Activated CD4-positive, alpha-beta memory T cell treated with anti-CD3 and anti-CD28 coated beads for 36 hours (primary cell): ENCODE measurements at regions not wholly inside any gene's neighbourhood (a gene's known extent, or its start where the extent isn't known, plus 50 kb on each side); places are given as distances from the start of the nearest gene placed in this dataset.
"Not testable (repeated sequence)": the region's sequence is repeated elsewhere in the genome, so short reads cannot be mapped to it uniquely, and the experiment has no call there.

Experiments
- CTCF ChIA-PET: fragments of 350-600 bp; sonication (Branson Sonifier 250); formaldehyde crosslinking; loops from one replicate; lab custom pipeline; 2021; ENCODE audit warnings: antibody characterized with exemption, inconsistent platforms; lab: Charles Lee
- POLR2A ChIA-PET: fragments of 350-600 bp; sonication (Branson Sonifier 250); formaldehyde crosslinking; loops from one replicate; lab custom pipeline; 2021; ENCODE audit warnings: antibody characterized with exemption; lab: Charles Lee
- DNase-seq: peaks from one replicate; pipeline ENCODE4 v3.0.0-alpha.2; 2020
- H3K27ac Mint-ChIP-seq: one replicate; pipeline ENCODE4 v1.8.0; 2021; ENCODE audit warnings: mixed read lengths
- H3K27me3 Mint-ChIP-seq: one replicate; pipeline ENCODE4 v1.8.0; 2021; ENCODE audit warnings: mixed read lengths
- H3K36me3 Mint-ChIP-seq: one replicate; pipeline ENCODE4 v1.8.0; 2021; ENCODE audit warnings: mixed read lengths
- H3K4me1 Mint-ChIP-seq: one replicate; pipeline ENCODE4 v1.8.0; 2021; ENCODE audit warnings: low read depth, mixed read lengths
- H3K4me3 Mint-ChIP-seq: one replicate; pipeline ENCODE4 v1.8.0; 2021; ENCODE audit warnings: mild to moderate bottlenecking, mixed read lengths
- H3K9me3 Mint-ChIP-seq: one replicate; pipeline ENCODE4 v1.8.0; 2021; ENCODE audit warnings: mixed read lengths
- intact Hi-C: fragments of 100-400 bp; cut with micrococcal nuclease; formaldehyde crosslinking; loops from one replicate; pipeline ENCODE4 v1.15.1; 2023

- Mint-ChIP-seq H3K9me3 (peaks cover 9% of the 10 kb centered on the region), H3K4me1 (no peaks in the 10 kb centered on the region), H3K27me3 (no peaks in the 10 kb centered on the region), H3K4me3 (no peak overlapping the region), H3K36me3 (peaks cover under 1% of the 10 kb centered on the region), H3K27ac (no peak overlapping the region)
- intact Hi-C loops = no loop called here
- no peak for DNase-seq
- ChIA-PET CTCF (interaction anchor here (0.7 kb wide), 1 partner anchor 244 kb away, joined by 3 read pairs; no protein-coding TSS in a partner anchor), POLR2A (no interaction called here)
Observed at GRCh38 chr3:181932039-181932438, 220.3 kb downstream of the SOX2 start.

GRCh38 chr3:181933052-181933618, 221.4 kb downstream of the SOX2 start:
- DNase-seq = no peak
- no peak overlapping the region for H3K4me3 Mint-ChIP-seq
- no peak overlapping the region for H3K27ac Mint-ChIP-seq
- CTCF ChIA-PET = no interaction called here
- H3K27me3 Mint-ChIP-seq = no peaks in the 10 kb centered on the region
- H3K9me3 Mint-ChIP-seq = peaks cover 5% of the 10 kb centered on the region
- intact Hi-C loops = no loop called here
- H3K36me3 Mint-ChIP-seq = no peaks in the 10 kb centered on the region
- POLR2A ChIA-PET = no interaction called here
- H3K4me1 Mint-ChIP-seq = no peaks in the 10 kb centered on the region

- no peak for DNase-seq
- intact Hi-C loops = no loop called here
- POLR2A ChIA-PET = no interaction called here
- no peak overlapping the region for H3K4me3 Mint-ChIP-seq
- no peak overlapping the region for H3K27ac Mint-ChIP-seq
- no peaks in the 10 kb centered on the region for H3K27me3 Mint-ChIP-seq
- no peaks in the 10 kb centered on the region for H3K36me3 Mint-ChIP-seq
- CTCF ChIA-PET = no interaction called here
- H3K4me1 Mint-ChIP-seq = no peaks in the 10 kb centered on the region
- no peaks in the 10 kb centered on the region for H3K9me3 Mint-ChIP-seq
Observed at GRCh38 chr3:181935915-181936314, 224.2 kb downstream of the SOX2 start.

- intact Hi-C loops = no loop called here
- Mint-ChIP-seq H3K27ac (no peak overlapping the region), H3K27me3 (no peaks in the 10 kb centered on the region)
Observed at GRCh38 chr3:181936774-181937173, 225.0 kb downstream of the SOX2 start.

GRCh38 chr3:181938580-181938979, 226.9 kb downstream of the SOX2 start:
- H3K4me1 Mint-ChIP-seq, H3K9me3 Mint-ChIP-seq, DNase-seq, intact Hi-C loops, H3K36me3 Mint-ChIP-seq, H3K4me3 Mint-ChIP-seq, POLR2A ChIA-PET, H3K27ac Mint-ChIP-seq, H3K27me3 Mint-ChIP-seq, CTCF ChIA-PET: not testable (repeated sequence)

More at GRCh38 chr3:181936774-181937173, 225.0 kb downstream of the SOX2 start:
- Mint-ChIP-seq H3K9me3 (no peaks in the 10 kb centered on the region), H3K4me3 (no peak overlapping the region), H3K36me3 (no peaks in the 10 kb centered on the region), H3K4me1 (no peaks in the 10 kb centered on the region)
- POLR2A ChIA-PET = no interaction called here
- DNase-seq = no peak
- CTCF ChIA-PET = no interaction called here

- H3K27me3 Mint-ChIP-seq = no peaks in the 10 kb centered on the region
- ChIA-PET POLR2A (no interaction called here), CTCF (no interaction called here)
- DNase-seq = no peak
- H3K36me3 Mint-ChIP-seq = no peaks in the 10 kb centered on the region
- no peaks in the 10 kb centered on the region for H3K9me3 Mint-ChIP-seq
- H3K4me3 Mint-ChIP-seq = no peak overlapping the region
- no peaks in the 10 kb centered on the region for H3K4me1 Mint-ChIP-seq
- intact Hi-C loops = no loop called here
- H3K27ac Mint-ChIP-seq = no peak overlapping the region
Observed at GRCh38 chr3:181940703-181941102, 229.0 kb downstream of the SOX2 start.

- intact Hi-C loops = no loop called here
- H3K4me3 Mint-ChIP-seq = no peak overlapping the region
- no peaks in the 10 kb centered on the region for H3K9me3 Mint-ChIP-seq
- H3K4me1 Mint-ChIP-seq = no peaks in the 10 kb centered on the region
- no peaks in the 10 kb centered on the region for H3K27me3 Mint-ChIP-seq
- ChIA-PET CTCF (interaction anchor here (0.8 kb wide), 1 partner anchor 18 kb away, joined by 3 read pairs; no protein-coding TSS in a partner anchor), POLR2A (no interaction called here)
- no peaks in the 10 kb centered on the region for H3K36me3 Mint-ChIP-seq
- no peak overlapping the region for H3K27ac Mint-ChIP-seq
- no peak for DNase-seq
Observed at GRCh38 chr3:181941250-181941649, 229.5 kb downstream of the SOX2 start.

- Mint-ChIP-seq H3K27ac (no peak overlapping the region), H3K27me3 (no peaks in the 10 kb centered on the region), H3K4me1 (no peaks in the 10 kb centered on the region), H3K4me3 (no peak overlapping the region), H3K36me3 (no peaks in the 10 kb centered on the region), H3K9me3 (no peaks in the 10 kb centered on the region)
- ChIA-PET POLR2A (no interaction called here), CTCF (no interaction called here)
- intact Hi-C loops = no loop called here
- no peak for DNase-seq
Observed at GRCh38 chr3:181943285-181943684, 231.6 kb downstream of the SOX2 start.

GRCh38 chr3:181947606-181948005, 235.9 kb downstream of the SOX2 start:
- no peaks in the 10 kb centered on the region for H3K9me3 Mint-ChIP-seq
- DNase-seq = no peak
- CTCF ChIA-PET = no interaction called here
- H3K27me3 Mint-ChIP-seq = no peaks in the 10 kb centered on the region
- no peak overlapping the region for H3K4me3 Mint-ChIP-seq
- H3K4me1 Mint-ChIP-seq = no peaks in the 10 kb centered on the region
- intact Hi-C loops = no loop called here
- H3K36me3 Mint-ChIP-seq = no peaks in the 10 kb centered on the region
- POLR2A ChIA-PET = no interaction called here
- no peak overlapping the region for H3K27ac Mint-ChIP-seq

- ChIA-PET POLR2A (no interaction called here), CTCF (no interaction called here)
- intact Hi-C loops = no loop called here
- no peaks in the 10 kb centered on the region for H3K36me3 Mint-ChIP-seq
- H3K27ac Mint-ChIP-seq = no peak overlapping the region
- H3K9me3 Mint-ChIP-seq = no peaks in the 10 kb centered on the region
- no peaks in the 10 kb centered on the region for H3K27me3 Mint-ChIP-seq
- DNase-seq = no peak
- H3K4me1 Mint-ChIP-seq = no peaks in the 10 kb centered on the region
- no peak overlapping the region for H3K4me3 Mint-ChIP-seq
Observed at GRCh38 chr3:181948286-181948685, 236.6 kb downstream of the SOX2 start.

- CTCF ChIA-PET = no interaction called here
- H3K27me3 Mint-ChIP-seq = no peaks in the 10 kb centered on the region
- no peak overlapping the region for H3K4me3 Mint-ChIP-seq
- no peaks in the 10 kb centered on the region for H3K36me3 Mint-ChIP-seq
- no peak overlapping the region for H3K27ac Mint-ChIP-seq
- no peak for DNase-seq
- H3K9me3 Mint-ChIP-seq = no peaks in the 10 kb centered on the region
- H3K4me1 Mint-ChIP-seq = no peaks in the 10 kb centered on the region
- POLR2A ChIA-PET = no interaction called here
- intact Hi-C loops = no loop called here
Observed at GRCh38 chr3:181952221-181952620, 240.5 kb downstream of the SOX2 start.

GRCh38 chr3:181952929-181953328, 241.2 kb downstream of the SOX2 start:
- no peak overlapping the region for H3K4me3 Mint-ChIP-seq
- H3K36me3 Mint-ChIP-seq = no peaks in the 10 kb centered on the region
- intact Hi-C loops = no loop called here
- ChIA-PET CTCF (no interaction called here), POLR2A (no interaction called here)
- H3K27ac Mint-ChIP-seq = no peak overlapping the region
- DNase-seq = no peak
- no peaks in the 10 kb centered on the region for H3K27me3 Mint-ChIP-seq
- H3K9me3 Mint-ChIP-seq = no peaks in the 10 kb centered on the region
- no peaks in the 10 kb centered on the region for H3K4me1 Mint-ChIP-seq

GRCh38 chr3:181955566-181955965, 243.8 kb downstream of the SOX2 start:
- H3K27ac Mint-ChIP-seq = no peak overlapping the region
- DNase-seq = no peak
- POLR2A ChIA-PET = no interaction called here
- CTCF ChIA-PET = no interaction called here
- H3K36me3 Mint-ChIP-seq = no peaks in the 10 kb centered on the region
- H3K4me3 Mint-ChIP-seq = no peak overlapping the region
- no peaks in the 10 kb centered on the region for H3K9me3 Mint-ChIP-seq
- intact Hi-C loops = no loop called here
- H3K27me3 Mint-ChIP-seq = no peaks in the 10 kb centered on the region
- no peaks in the 10 kb centered on the region for H3K4me1 Mint-ChIP-seq
